ENCODE measurements at regions not wholly inside any gene's neighbourhood (a gene's known extent, or its start where the extent isn't known, plus 50 kb on each side); places are given as distances from the start of the nearest gene placed in this dataset.

DNA sequence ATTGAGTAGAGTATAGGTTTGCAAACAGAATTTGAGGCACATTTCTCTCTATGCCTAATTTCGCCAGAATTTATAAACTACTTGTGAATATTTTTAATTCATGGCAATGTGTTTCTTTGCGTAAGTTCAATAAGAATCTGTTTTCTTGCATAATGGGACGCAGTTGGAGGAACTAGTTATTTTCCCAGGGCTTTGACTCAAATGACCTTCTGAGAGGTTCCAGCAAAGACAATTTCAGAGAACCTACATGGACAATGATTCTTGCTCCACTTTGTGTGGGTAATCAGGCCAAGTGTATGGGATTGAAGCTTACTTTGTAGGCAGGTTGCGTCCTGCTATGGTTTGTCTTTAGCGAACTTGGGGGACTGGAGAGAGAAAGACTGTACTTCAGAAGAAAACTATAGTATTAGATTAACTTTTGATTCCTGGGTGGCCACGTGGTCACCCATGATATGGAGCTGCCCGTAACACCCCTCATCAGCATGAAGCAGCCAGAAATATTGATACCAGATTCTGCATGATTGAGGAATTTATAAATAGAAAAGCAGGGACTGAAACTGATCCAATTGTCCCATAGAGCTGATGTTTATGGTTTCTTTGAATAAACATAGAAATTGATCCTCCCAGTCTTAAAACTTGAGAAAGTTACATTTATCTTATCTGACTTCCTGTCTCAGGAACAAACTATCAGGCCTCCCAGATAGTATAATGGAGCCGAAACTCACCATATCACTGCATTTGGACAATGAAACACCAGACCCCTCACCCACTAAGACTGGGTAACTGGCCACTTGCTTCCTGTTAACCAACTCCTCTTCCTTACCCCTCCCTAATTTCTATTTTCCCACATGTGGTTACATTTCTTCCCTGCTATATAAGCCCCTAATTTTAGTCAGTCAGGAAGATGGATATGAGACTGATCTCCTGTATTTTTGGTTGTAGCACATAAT lies 815.3 kb upstream of the HS6ST1 start:
- no peak for DNase-seq

GRCh38 chr2:129135017-129135416 lies 816.3 kb upstream of the HS6ST1 start:
- no peak for DNase-seq

GRCh38 chr2:129139380-129139779 lies 820.7 kb upstream of the HS6ST1 start:
- no peak for DNase-seq

DNA sequence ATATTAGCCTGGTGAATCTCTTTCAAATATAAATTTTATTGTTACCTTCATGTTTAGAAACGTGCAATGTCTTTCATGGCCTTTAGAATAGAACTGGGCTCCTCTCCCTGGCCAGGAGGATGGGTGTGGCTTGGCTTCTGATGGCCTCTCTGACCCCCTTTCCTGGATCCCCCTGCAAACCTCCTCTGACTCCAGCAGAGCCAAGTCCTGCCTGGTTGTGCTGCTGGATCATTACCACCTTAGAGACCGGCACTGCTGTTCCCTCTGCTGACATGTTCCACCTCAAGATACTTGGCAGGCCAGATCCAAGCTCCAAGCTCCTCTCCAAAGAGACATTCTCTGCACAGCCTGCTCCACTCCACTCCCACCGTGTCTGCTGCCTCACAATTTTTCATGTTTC lies 823.8 kb upstream of the HS6ST1 start:
- no peak for DNase-seq

- DNase-seq = no peak
These were observed 825.6 kb upstream of the HS6ST1 start for GRCh38 chr2:129144082-129144791.

DNA sequence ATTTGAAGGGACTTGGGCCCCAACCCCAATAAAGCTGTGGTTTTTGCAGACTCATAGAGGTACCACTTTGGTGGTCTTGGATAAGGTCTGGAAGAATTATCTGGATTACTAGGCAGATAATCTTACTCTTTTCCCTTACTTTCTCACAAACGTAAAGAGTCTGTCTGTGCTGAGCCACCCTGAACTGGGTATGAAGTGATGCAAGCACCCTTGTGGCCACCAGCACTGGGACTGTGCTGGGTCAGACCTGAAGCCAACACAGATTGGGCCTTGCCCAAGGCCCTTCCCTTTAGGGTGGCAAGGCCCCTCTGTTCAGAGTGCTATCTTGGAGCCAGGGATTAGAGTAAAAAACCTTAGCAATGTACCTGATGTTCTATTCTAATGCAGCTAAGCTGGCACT lies 827.0 kb upstream of the RAB6C start:
- DNase-seq = no peak

DNA sequence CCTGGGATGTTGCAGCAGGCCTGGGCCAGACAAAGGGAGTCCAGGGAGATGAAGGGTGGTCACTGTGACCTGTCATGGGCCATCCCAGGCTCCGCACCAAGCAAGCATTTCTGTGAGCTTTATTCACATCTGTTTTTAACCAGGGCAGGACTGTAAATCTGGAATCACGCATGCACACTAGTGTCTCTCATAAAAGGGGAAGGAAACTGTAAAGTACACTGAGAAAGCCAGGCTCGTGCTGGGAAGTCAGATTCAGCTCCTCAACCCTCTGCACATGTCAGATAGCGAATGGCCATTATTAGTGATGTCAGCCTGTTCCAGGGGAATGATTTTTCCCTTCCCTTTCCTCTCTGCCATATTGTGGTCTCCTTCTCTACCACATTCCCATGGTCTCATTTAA lies 818.6 kb upstream of the RAB6C start:
- DNase-seq = no peak

DNA sequence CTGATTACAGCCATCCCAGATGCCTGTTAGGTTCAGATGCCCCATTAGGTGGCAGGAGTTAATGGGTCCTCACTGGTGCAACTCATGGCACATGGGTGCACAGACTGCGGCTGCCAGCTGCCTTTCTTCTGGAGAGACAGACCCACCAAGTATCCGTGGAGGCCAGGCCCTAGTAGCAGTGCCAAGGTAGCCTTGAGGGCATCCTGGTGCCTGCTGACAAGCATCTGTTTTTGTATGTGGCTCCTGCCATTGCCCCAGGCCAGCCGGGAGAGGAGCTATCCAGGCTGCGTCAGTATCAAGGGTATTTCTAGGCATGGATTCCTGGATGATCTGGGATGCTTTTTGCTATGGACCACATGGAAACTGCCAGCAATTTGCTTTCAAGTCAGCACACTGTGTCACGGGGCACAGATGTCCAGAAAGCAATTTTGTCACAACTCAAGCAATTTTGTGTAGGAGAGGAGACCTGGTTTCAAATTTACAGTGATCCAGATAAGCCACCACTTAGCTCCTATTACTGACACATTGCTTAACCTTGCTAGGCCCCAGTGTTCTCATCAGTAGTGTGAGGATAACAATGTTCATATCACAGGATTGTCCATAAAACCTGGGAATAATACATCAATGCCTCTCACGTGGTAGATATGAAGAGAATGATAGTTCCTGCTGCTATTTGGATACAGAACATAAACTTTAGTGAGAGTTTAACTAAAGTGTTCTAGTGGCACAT lies 815.1 kb upstream of the RAB6C start:
- DNase-seq = no peak

DNA sequence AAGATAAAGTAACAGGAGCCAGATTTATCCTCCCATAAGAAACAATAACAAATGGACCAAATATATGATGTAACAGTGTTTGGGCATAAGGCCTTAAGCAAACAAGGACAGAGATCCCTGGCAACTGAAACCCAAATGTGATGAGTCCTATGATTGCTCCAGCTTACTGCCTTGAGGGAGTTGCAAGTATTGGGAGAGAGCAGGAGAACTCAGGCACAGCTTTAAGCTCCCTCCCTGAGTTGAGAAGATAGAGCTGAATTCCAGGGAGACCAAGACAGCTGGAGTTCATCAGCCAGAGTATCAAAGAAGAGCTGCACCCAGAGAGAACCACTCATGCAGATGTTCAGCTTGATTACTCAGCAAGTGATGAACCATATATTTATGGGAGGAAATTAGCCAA lies 814.5 kb upstream of the RAB6C start:
- no peak for DNase-seq

GRCh38 chr2:129167456-129167855 lies 812.0 kb upstream of the RAB6C start:
- DNase-seq = no peak

DNA sequence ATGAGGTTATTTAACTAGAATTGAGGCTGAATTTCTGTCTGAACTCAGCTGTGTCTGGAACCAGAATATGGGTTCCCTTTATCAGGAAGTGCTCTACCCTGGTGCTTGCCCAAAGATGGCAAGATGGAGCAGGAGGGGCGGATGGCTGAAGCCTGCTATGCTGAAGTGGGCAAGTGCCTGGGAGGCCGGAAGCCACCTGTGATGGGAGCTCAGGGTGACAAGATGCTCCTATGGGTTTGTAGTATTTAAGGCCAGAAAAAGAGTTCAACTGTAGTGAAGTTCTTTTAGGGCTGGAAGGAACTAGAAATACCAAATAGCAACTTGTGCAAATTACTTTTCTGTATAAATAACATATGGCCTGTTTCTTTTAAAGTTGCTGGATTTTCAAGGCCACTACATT lies 808.9 kb upstream of the RAB6C start:
- DNase-seq = no peak

DNA sequence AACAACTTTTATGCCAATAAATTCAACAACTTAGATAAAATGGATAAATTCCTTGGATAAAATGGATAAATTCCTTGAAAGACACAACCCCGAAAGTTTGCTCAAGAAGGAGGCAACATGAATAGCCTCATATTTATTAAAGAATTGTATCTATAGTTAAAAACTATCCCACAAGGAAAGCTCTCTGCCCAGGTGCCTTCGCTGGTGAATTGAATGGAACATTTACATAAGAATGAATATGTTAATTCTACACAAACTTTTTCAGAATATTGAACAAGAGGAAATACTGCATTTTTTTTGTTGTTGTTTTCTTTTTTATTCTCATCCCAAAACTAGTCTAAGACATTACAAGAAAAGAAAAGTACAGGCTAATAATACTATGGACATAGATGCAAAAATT lies 805.3 kb upstream of the RAB6C start:
- DNase-seq = no peak

- no peak for DNase-seq
These were observed 804.4 kb upstream of the RAB6C start for GRCh38 chr2:129175051-129175450.

GRCh38 chr2:129176375-129176774 lies 803.1 kb upstream of the RAB6C start:
- DNase-seq = no peak

GRCh38 chr2:129178356-129178755 lies 801.1 kb upstream of the RAB6C start:
- no peak for DNase-seq

- no peak for DNase-seq
These were observed 800.3 kb upstream of the RAB6C start for GRCh38 chr2:129179199-129179598.

DNA sequence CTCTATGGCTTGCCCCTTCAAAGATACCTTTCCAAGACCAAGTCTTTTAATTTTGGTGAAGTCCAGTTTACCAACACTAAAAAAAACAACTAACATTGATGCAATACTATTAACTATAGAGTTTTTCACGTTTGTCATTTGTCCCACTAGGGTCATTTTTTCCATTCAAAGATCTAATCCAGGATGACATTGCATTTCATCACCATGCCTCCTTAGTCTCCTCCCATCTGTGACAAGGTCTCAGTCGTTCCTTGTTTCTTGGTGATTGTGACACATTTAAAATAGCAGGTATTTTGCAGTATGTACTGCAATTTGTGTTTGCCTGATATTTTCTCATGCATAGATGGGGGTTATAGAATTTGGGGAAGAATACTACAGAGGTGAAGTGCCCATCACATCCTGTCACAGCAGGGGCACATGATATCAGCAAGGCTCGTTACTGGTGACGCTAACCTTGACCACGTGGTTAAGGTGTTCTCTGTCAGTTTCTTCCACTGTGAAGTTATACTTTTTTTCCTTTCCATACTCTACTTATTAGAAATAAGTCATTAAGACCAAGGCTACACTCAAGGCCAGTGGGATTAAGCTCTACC lies 799.2 kb upstream of the RAB6C start:
- no peak for DNase-seq

DNA sequence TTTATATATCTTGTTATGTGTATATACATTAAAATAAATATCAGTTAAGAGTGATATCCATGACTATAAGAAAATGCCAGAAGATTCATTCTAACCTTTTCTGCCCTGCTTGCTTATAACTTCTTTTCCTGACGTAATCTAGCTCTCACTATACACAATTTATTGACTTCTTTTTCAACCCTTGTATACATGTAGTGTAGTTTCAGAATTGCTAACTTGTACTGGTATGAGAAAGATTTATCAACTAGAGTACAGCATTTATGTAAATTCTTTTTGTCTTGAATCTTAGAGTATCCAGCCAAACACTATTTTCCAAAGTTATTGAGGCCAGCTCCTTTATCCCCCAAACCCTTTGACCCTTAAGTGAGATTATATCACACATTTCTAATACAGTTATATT lies 798.0 kb upstream of the RAB6C start:
- DNase-seq = no peak

GRCh38 chr2:129181963-129182362 lies 797.5 kb upstream of the RAB6C start:
- DNase-seq = no peak

DNA sequence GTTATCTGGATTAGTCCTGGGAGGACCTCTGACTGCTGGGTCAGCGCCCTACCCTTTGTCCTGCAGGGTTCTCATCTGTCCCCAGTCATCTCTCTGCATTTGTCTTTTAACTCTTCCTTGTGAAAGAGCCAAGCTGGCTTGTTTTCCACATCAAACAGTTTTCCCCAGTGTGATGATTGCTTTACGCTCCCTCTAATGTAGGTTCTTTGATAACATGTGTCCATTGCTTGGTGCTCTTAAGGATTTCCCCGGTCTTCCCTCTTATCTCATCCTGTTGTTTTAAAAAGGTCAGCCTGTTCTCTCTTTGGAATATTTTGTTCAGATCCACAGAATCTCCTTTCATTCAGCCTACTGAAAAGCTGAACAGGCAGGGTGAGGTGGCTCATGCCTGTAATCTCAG lies 792.1 kb upstream of the RAB6C start:
- DNase-seq = no peak

- DNase-seq = no peak
These were observed 791.0 kb upstream of the RAB6C start for GRCh38 chr2:129188451-129188850.

DNA sequence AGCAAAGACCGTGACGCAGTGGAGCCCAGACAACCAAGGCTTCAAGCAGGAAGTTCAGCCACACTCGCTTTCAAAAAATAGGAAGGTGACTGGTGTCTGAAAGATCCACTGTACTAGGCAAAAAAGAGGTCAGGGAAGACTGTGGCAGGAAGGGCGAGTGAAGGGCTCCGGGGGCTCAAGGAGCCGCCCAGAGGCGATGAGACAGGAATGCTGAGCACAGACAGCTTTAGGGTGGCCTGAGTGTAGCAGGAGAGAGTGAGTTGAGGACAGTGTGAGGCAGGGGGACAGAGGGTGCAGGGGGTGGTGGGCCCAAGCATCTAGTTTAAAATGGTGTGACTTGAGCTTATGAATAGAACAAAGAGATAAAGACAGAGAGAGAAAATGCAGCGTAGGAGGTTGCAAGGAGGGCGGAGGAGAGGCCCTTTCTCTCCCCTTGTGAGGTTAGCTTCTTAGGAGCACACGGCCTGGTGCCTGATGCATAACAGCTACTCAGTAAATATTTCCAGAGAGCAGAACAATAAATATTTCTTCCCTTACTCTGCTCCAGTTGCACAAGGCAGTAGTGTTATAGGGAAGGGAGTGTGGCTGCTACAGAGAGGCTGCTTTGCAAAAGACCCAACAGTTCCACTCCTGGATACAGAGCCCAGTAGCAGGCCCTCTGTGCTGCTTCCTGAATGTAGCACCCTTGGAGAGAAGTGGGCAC lies 789.7 kb upstream of the RAB6C start:
- no peak for DNase-seq

DNA sequence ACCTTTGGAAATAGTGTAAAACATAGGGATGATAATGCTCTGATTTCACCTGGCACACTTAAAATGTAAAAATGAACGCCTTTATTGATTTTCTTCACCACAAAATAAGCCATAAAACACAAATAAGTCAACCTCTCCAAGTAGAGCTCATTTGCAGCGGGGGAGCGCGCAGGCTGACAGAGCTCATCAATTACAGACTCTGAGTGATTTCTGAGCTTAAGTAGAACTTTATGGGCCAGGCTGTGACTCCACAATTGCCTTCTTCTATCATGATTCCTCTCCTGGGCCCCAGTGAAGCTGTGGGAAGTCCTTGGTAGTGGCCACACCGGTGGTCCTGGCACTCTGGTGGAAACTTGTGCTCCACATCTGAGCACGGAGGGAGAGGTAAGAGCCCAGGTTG lies 789.0 kb upstream of the RAB6C start:
- DNase-seq = no peak

Data from activated CD8-positive, alpha-beta memory T cell treated with anti-CD3 and anti-CD28 coated beads, Interleukin-2, amount 50 U/mL, for 48 hours (primary cell).